Activated naive CD4-positive, alpha-beta T cell treated with anti-CD3 and anti-CD28 coated beads, Interleukin-2, amount 50 U/mL, for 24 hours (primary cell): ENCODE measurements at regions not wholly inside any gene's neighbourhood (a gene's known extent, or its start where the extent isn't known, plus 50 kb on each side); places are given as distances from the start of the nearest gene placed in this dataset.
"Not testable (repeated sequence)": the region's sequence is repeated elsewhere in the genome, so short reads cannot be mapped to it uniquely, and the experiment has no call there.

ENCODE experiments used
- H3K27ac Mint-ChIP-seq: one replicate; pipeline ENCODE4 v1.8.0; 2021; ENCODE audit warnings: mild to moderate bottlenecking, mixed read lengths
- H3K27me3 Mint-ChIP-seq: one replicate; pipeline ENCODE4 v1.8.0; 2021; ENCODE audit warnings: mixed read lengths
- H3K36me3 Mint-ChIP-seq: one replicate; pipeline ENCODE4 v1.8.0; 2021; ENCODE audit warnings: mixed read lengths
- H3K4me1 Mint-ChIP-seq: one replicate; pipeline ENCODE4 v1.8.0; 2021; ENCODE audit warnings: mixed read lengths
- H3K4me3 Mint-ChIP-seq: one replicate; pipeline ENCODE4 v1.8.0; 2021; ENCODE audit warnings: mild to moderate bottlenecking, mixed read lengths
- H3K9me3 Mint-ChIP-seq: one replicate; pipeline ENCODE4 v1.8.0; 2021; ENCODE audit warnings: mixed read lengths

DNA sequence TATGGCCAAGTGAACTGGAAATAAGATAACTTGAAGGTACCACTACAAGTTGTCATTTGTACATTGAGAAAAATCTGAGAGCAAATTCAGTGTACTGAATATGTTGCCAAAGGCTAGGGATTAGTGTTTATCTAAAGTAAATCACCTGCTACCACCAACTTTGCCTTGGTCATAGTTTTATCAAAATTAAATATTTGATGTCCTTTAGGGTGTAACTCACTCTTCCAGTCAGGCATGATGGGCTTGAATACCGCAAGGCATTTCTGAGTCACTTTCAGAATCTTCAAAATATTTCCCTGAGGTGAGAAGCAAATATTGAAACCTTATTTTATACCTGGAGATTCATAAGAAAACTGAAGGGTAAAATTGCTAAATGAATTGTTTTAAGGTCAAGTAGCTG is 1338.6 kb upstream of the ACO1 start:
- no peak overlapping the region for H3K27ac Mint-ChIP-seq
- no peaks in the 10 kb centered on the region for H3K36me3 Mint-ChIP-seq
- H3K27me3 Mint-ChIP-seq = peaks cover 2% of the 10 kb centered on the region
- H3K4me1 Mint-ChIP-seq = no peaks in the 10 kb centered on the region
- H3K4me3 Mint-ChIP-seq = no peak overlapping the region
- no peaks in the 10 kb centered on the region for H3K9me3 Mint-ChIP-seq

DNA sequence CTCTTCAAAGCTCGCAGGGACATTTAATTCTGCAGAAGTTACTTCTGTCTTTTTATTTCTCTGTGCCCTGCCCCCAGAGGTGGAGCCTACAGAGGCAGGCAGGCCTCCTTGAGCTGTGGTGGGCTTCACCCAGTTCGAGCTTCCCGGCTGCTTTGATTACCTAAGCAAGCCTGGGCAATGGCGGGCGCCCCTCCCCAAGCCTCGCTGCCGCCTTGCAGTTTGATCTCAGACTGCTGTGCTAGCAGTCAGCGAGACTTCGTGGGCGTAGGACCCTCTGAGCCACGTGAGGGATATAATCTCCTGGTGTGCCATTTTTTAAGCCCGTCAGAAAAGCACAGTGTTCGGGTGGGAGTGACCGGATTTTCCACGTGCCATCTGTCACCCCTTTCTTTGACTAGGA is 1322.9 kb upstream of the ACO1 start:
- not testable (repeated sequence) for H3K4me1 Mint-ChIP-seq, H3K27ac Mint-ChIP-seq, H3K27me3 Mint-ChIP-seq, H3K9me3 Mint-ChIP-seq, H3K4me3 Mint-ChIP-seq, H3K36me3 Mint-ChIP-seq

DNA sequence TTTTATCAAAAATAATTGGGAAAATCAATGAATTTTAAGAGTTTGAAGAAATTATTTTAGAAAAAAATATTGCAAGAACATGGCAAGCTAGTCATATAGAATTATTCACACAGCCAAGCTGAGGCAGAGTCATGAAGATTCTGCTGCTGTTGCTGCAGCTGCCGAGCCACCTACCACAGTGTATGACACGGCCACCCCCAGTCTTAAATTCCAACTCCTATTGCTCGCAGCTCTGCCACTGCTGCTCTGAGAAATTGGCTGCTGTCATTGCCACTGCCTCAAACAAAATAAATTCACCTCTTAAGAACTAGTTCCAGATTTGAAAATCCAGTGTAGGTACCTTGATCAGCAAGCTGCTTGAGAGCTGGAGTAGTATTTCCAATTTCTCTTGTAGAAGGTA is 1318.8 kb upstream of the ACO1 start:
- H3K36me3 Mint-ChIP-seq = no peaks in the 10 kb centered on the region
- H3K27me3 Mint-ChIP-seq = peaks cover 11% of the 10 kb centered on the region
- no peaks in the 10 kb centered on the region for H3K9me3 Mint-ChIP-seq
- no peak overlapping the region for H3K27ac Mint-ChIP-seq
- H3K4me1 Mint-ChIP-seq = no peaks in the 10 kb centered on the region
- H3K4me3 Mint-ChIP-seq = no peak overlapping the region

DNA sequence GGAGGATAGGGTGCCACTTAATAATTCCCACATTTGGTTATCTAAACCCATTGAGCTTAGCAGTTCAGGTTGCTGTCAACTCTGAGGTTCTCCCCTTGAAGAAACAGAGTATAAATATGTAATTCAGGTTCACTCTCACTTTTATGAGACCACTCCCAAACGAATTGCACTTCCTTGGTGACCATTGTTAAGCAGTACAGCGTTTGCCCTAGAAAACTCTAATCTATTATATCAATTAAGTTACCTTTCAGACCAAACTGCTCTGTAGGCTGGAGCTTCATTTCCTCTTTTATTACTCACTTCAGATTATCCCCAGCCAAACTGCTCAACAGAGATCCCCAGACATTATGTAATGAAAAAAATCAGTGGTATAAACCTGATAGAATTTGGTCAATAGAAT is 1317.0 kb upstream of the ACO1 start:
- no peaks in the 10 kb centered on the region for H3K36me3 Mint-ChIP-seq
- peaks cover 11% of the 10 kb centered on the region for H3K27me3 Mint-ChIP-seq
- no peaks in the 10 kb centered on the region for H3K4me1 Mint-ChIP-seq
- no peak overlapping the region for H3K27ac Mint-ChIP-seq
- H3K9me3 Mint-ChIP-seq = no peaks in the 10 kb centered on the region
- H3K4me3 Mint-ChIP-seq = no peak overlapping the region

- H3K4me1 Mint-ChIP-seq = no peaks in the 10 kb centered on the region
- no peak overlapping the region for H3K4me3 Mint-ChIP-seq
- no peak overlapping the region for H3K27ac Mint-ChIP-seq
- H3K36me3 Mint-ChIP-seq = no peaks in the 10 kb centered on the region
- no peaks in the 10 kb centered on the region for H3K9me3 Mint-ChIP-seq
- H3K27me3 Mint-ChIP-seq = peaks cover 8% of the 10 kb centered on the region
Observed at GRCh38 chr9:31071606-31072286, 1312.7 kb upstream of the ACO1 start.

- Mint-ChIP-seq H3K9me3 (no peaks in the 10 kb centered on the region), H3K27me3 (no peaks in the 10 kb centered on the region), H3K27ac (no peak overlapping the region), H3K4me3 (no peak overlapping the region), H3K4me1 (no peaks in the 10 kb centered on the region), H3K36me3 (no peaks in the 10 kb centered on the region)
Observed at GRCh38 chr9:31078175-31078574, 1306.3 kb upstream of the ACO1 start.

DNA sequence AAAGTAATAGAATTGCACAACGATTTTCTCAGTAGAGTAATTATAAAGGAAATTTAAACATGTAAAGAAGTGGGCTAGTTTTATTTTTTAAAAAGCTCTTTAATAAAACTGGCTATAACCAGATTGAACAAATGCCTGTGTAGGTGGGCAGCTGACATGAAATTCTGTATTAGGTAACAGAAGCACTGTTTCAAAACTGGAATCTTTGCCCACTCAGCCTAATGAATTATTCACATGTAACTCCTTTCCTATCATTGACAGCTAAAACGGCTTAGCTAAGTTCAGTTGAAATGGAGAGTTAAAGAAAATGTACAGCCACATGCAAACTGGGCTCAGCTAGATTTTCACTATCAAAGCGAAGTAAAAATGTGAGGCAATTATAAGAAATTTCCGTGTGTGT is 1300.1 kb upstream of the ACO1 start:
- Mint-ChIP-seq H3K9me3 (no peaks in the 10 kb centered on the region), H3K27ac (no peak overlapping the region), H3K27me3 (no peaks in the 10 kb centered on the region), H3K4me1 (no peaks in the 10 kb centered on the region), H3K4me3 (no peak overlapping the region), H3K36me3 (no peaks in the 10 kb centered on the region)

DNA sequence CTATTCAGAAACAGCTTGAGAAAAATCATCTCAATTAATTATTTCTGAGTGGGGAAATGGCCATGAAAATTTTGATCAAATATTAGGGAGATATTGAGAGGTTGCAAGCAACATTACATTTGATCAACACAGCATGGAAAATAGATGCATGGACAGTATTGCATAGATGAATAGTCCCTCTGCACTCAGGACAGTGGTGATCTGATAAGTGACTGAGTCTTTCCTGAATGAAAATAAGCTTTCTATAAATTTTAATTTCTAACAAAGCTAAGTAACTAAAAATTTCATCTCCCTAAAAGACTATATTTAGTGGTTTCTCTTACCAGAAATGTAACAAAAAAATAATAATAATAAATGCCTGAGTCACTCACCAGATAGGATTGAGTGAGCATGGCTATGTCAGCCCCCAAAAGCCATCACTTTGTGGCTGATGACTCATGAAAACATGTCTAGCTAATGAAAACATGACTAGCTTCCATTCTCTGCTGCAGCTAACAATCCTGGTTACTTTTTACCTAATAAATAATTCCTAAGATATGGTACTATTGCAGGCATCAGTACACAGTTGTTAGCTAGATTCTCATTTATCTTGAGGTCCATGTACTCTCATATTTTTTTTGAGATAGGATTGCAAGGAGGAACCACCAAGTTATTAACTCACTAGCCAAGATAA is 1294.8 kb upstream of the ACO1 start:
- Mint-ChIP-seq H3K36me3 (no peaks in the 10 kb centered on the region), H3K4me3 (no peak overlapping the region), H3K27me3 (no peaks in the 10 kb centered on the region), H3K4me1 (no peaks in the 10 kb centered on the region), H3K27ac (no peak overlapping the region), H3K9me3 (no peaks in the 10 kb centered on the region)

DNA sequence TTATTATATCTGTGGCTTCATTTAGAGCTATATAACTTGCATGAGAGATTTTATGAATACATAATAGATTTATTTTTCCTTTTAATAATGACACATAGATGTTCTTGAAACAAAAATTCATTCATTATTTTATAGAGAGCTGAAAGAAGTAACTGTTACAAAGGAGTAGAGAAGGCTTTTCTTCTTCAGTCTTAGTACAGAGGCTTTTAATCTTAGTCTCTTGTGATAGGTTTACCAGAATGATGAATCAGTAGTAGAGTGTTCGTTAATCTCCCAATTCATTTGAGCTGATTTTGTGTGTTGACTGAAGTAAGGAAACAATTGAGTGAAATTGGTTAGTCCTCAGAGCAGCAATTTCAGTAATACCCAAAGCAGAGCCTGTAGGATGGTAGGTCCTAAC is 1284.1 kb upstream of the ACO1 start:
- H3K9me3 Mint-ChIP-seq = no peaks in the 10 kb centered on the region
- H3K36me3 Mint-ChIP-seq = no peaks in the 10 kb centered on the region
- H3K4me1 Mint-ChIP-seq = no peaks in the 10 kb centered on the region
- peaks cover 1% of the 10 kb centered on the region for H3K27me3 Mint-ChIP-seq
- no peak overlapping the region for H3K4me3 Mint-ChIP-seq
- H3K27ac Mint-ChIP-seq = no peak overlapping the region

DNA sequence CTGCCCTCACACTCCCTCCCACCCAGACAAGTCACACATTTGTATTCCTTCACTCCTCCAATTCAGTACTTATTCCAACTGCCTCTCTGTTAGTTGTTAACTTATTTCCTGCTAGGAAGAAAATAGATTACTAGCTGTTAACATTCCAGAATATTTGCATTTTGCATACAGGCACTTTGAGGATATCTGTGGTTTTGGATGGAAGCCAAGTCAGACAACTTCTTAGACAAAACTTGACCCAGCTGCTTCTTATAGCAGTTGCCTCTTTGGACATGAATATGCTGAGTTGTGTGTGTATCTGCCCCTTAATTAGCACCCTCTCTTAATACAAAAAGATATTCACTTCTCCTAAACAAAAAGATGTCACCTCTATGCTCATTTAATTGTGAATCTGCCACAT is 1280.6 kb upstream of the ACO1 start:
- H3K27ac Mint-ChIP-seq = no peak overlapping the region
- peaks cover 1% of the 10 kb centered on the region for H3K27me3 Mint-ChIP-seq
- H3K4me1 Mint-ChIP-seq = no peaks in the 10 kb centered on the region
- no peaks in the 10 kb centered on the region for H3K9me3 Mint-ChIP-seq
- H3K4me3 Mint-ChIP-seq = no peak overlapping the region
- no peaks in the 10 kb centered on the region for H3K36me3 Mint-ChIP-seq

GRCh38 chr9:31104249-31104648 is 1280.2 kb upstream of the ACO1 start:
- Mint-ChIP-seq H3K4me3 (no peak overlapping the region), H3K9me3 (no peaks in the 10 kb centered on the region), H3K27me3 (peaks cover 1% of the 10 kb centered on the region), H3K36me3 (no peaks in the 10 kb centered on the region), H3K4me1 (no peaks in the 10 kb centered on the region), H3K27ac (no peak overlapping the region)

DNA sequence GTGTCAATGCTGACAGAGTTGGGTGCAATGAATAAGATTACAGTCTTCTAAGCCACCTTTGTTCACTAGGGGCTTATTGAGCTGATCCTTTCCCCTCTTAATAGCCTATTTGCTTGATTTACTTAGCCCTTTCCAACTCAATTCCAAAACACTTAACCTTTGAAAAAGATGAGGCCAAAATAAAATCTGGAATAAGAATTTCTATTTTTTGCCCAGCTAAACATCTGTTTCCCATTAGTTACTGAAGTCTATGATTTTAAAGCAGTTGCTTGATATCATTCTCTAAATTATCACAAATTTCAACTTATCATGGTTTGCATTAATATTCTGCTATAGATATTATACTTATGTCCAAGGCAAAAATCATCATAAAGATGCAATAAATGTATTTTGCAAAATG is 1272.0 kb upstream of the ACO1 start:
- Mint-ChIP-seq H3K27me3 (no peaks in the 10 kb centered on the region), H3K27ac (no peak overlapping the region), H3K4me1 (no peaks in the 10 kb centered on the region), H3K36me3 (no peaks in the 10 kb centered on the region), H3K4me3 (no peak overlapping the region), H3K9me3 (no peaks in the 10 kb centered on the region)

DNA sequence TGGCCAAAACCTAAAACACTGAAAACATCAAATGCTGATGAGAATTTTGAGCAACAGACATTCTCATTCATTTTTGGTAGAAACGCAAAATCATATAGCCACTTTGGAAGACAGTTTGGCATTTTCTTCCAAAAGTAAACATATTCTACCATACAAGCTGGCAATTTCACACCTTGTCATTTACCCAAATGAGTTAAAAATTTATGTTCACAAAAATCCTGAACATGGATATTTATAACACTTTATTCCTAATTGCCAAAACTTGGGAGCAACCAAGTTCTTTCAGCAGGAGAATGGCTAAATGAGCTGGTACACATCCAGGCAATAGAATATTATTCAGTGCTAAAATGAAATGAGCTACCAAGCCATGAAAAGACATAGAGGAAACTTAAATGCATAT is 1270.1 kb upstream of the ACO1 start:
- no peak overlapping the region for H3K4me3 Mint-ChIP-seq
- H3K4me1 Mint-ChIP-seq = no peaks in the 10 kb centered on the region
- no peaks in the 10 kb centered on the region for H3K36me3 Mint-ChIP-seq
- no peaks in the 10 kb centered on the region for H3K27me3 Mint-ChIP-seq
- H3K27ac Mint-ChIP-seq = no peak overlapping the region
- no peaks in the 10 kb centered on the region for H3K9me3 Mint-ChIP-seq

DNA sequence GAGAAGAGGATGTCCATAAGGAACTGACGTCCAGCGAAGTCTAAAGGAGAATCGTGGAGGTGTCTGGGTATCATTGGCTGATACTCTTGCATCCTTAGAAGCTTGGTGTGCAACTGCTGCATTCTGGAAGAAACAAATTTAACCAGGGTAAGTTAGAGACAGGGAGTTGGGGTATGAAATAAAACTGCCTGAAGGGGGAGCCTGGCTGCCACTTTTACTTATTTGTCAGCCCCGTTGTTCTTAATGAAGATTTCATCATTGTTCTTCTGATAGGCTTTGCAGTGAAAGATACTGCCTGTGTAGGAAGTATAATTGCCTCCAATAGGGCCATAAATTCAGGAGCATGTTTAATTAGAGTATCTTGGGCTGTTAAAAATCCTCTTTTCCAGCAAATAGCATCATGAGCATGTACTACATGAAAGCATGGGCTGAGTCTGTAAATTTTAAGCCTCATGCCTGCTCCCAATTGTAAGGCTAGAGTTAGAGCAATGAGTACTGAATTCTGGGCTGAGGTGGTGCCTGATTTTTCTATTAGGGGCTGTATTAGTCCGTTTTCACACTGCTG is 1264.5 kb upstream of the ACO1 start:
- no peak overlapping the region for H3K4me3 Mint-ChIP-seq
- H3K9me3 Mint-ChIP-seq = peaks cover 6% of the 10 kb centered on the region
- peaks cover 6% of the 10 kb centered on the region for H3K36me3 Mint-ChIP-seq
- H3K27ac Mint-ChIP-seq = no peak overlapping the region
- no peaks in the 10 kb centered on the region for H3K27me3 Mint-ChIP-seq
- peaks cover 7% of the 10 kb centered on the region for H3K4me1 Mint-ChIP-seq

DNA sequence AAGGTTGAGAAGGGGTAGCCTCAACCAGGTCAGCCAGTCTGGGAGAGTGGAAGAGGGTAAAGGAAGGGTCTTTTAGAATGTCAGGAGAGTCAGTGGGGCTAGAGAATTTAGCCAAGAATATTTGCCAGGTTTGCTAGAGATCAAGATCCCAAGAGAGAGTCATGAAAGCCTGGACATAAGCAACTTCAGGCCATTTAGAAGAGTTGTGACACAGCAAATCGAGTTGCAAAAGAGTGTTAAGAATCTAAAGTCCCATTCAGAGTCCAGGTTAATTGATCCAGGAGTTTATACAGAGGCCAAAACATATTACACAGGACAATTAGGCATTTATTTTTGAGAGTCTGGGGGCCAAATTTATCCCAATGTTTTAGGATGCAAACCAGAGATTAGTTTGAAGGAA is 1260.1 kb upstream of the ACO1 start:
- H3K4me1 Mint-ChIP-seq = peaks cover 13% of the 10 kb centered on the region
- no peaks in the 10 kb centered on the region for H3K27me3 Mint-ChIP-seq
- no peak overlapping the region for H3K4me3 Mint-ChIP-seq
- H3K36me3 Mint-ChIP-seq = peaks cover 6% of the 10 kb centered on the region
- peaks cover 6% of the 10 kb centered on the region for H3K9me3 Mint-ChIP-seq
- no peak overlapping the region for H3K27ac Mint-ChIP-seq

- peaks cover 16% of the 10 kb centered on the region for H3K4me1 Mint-ChIP-seq
- H3K36me3 Mint-ChIP-seq = no peaks in the 10 kb centered on the region
- no peaks in the 10 kb centered on the region for H3K9me3 Mint-ChIP-seq
- H3K4me3 Mint-ChIP-seq = no peak overlapping the region
- no peak overlapping the region for H3K27ac Mint-ChIP-seq
- H3K27me3 Mint-ChIP-seq = no peaks in the 10 kb centered on the region
Observed at GRCh38 chr9:31135567-31135966, 1248.9 kb upstream of the ACO1 start.

DNA sequence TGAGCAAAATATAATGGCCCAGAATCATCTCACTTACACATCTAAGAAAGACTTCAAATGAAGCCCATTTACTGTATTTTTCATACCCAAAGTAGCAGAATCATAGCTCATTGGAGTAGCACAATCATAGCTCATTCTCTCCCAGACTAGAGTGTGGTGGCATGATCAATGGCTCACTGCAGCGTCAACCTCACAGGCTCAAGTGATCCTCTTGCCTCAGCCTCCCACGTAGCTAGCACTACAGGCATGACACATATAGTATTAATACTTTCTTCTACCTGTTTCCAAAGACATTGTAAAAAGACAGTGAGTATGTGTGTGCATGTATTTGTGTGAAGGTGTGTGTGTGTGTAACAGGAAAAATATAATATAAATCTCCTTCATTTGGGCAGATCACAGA is 1247.9 kb upstream of the ACO1 start:
- H3K4me3 Mint-ChIP-seq = no peak overlapping the region
- no peaks in the 10 kb centered on the region for H3K9me3 Mint-ChIP-seq
- no peaks in the 10 kb centered on the region for H3K36me3 Mint-ChIP-seq
- peaks cover 16% of the 10 kb centered on the region for H3K4me1 Mint-ChIP-seq
- H3K27me3 Mint-ChIP-seq = no peaks in the 10 kb centered on the region
- H3K27ac Mint-ChIP-seq = no peak overlapping the region
